M059J (cell line): ENCODE measurements at regions not wholly inside any gene's neighbourhood (a gene's known extent, or its start where the extent isn't known, plus 50 kb on each side); places are given as distances from the start of the nearest gene placed in this dataset.

ENCODE experiments used
- DNase-seq: peaks from one replicate; pipeline ENCODE4 v3.0.0-alpha.2; 2012; ENCODE audit warnings: low read depth

- DNase-seq: no peak
Observed at GRCh38 chr22:48605125-48605524, 1222.5 kb downstream of the BRD1 start.

- no peak for DNase-seq
Observed at GRCh38 chr22:48603621-48604320, 1223.9 kb downstream of the BRD1 start.

DNA sequence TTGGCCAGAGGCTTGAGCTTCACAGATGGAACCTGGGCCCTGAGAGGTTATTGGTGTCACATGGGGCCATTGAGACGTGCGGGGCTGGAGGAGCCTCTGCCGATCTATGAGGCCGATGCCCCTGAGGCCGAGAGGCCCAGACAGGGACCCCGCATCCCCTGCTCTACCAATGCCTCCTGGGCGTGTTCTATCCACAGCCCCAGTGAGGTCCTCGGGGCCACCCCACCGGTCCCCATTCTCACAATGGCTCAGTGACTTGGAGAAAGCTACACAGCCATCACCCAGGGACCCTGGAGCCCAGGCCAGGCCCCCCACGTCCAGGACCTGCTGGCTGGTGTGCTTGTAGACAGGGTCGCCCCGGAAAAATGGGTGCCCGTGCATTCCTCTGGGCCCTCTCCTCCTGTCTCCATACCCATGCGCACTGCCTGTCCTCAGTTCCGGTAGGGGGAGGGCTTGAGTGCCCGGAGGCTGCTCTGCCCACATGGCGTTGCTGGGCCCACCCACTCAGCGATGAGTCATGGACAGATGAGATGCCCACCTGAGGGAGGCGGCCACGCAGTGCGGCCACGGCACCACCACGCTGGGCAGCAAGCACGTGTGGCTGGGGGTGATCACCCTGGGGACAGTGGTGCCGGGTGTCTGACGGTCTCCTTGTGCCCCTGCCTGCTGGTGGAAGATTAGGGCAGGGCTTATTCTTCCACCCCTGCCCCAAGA lies 1224.7 kb downstream of the BRD1 start:
- DNase-seq: no peak

- no peak for DNase-seq
Observed at GRCh38 chr22:48600681-48601080, 1227.0 kb downstream of the BRD1 start.

DNA sequence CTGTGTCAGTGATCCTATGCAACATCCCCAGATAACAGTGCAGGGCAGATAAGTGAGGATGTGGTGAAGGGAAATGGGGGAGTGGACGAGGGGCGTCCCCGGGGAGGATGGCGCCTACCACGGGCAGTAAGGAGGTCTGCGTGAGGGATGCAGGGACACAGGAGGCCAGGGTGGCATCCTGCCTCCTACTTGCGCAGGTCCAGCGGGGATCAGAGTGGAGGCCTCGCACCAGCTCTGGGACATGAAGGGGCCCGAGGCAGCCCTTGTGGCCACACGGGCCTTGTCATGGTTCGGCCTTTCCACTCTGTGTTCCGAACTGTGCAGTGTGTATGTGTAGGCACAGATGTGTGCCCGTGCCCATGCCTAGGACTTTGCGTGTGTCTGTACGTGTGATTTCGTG lies 1227.5 kb downstream of the BRD1 start:
- DNase-seq: no peak

- DNase-seq: no peak
Observed at GRCh38 chr22:48599346-48599745, 1228.3 kb downstream of the BRD1 start.

- no peak for DNase-seq
Observed at GRCh38 chr22:48596111-48596850, 1231.4 kb downstream of the BRD1 start.

GRCh38 chr22:48595511-48595905 lies 1232.2 kb downstream of the BRD1 start:
- DNase-seq: no peak

DNA sequence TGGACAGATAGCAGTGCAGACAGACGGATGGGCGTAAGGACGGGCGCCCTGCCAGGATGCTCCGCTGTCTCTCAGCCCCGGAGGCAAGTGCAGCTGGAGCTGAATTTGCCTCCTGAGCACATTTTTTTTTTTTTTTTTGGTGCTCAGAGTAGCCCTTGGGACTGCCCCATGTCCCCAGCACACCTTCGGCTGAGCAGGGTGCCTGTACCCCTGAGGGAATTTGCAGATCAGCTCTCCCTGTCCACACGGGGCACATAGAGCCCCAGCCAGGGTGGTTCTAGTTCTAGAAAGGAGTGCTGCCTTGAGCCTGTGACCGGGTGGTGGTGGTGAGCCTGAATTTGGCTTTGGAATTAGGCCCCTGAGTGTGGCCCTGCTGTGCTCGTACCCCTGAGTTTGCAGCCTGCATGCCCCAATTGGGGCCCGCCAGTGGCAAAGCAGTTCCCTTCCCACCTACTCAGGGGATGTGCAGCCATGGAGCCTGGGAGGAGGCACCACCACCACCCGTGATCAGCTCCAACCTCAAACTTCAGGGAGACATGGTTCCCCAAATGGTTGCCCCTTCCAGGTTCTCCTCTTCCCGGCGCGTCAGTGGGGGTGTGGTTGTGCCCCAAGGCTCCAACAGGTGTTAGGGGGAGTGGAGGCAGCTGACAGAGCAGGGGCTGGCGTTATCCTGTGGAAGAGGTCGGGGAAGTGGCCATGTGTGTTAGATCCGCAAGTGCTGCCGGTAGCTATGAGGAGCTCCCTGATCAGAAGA lies 1232.7 kb downstream of the BRD1 start:
- no peak for DNase-seq

DNA sequence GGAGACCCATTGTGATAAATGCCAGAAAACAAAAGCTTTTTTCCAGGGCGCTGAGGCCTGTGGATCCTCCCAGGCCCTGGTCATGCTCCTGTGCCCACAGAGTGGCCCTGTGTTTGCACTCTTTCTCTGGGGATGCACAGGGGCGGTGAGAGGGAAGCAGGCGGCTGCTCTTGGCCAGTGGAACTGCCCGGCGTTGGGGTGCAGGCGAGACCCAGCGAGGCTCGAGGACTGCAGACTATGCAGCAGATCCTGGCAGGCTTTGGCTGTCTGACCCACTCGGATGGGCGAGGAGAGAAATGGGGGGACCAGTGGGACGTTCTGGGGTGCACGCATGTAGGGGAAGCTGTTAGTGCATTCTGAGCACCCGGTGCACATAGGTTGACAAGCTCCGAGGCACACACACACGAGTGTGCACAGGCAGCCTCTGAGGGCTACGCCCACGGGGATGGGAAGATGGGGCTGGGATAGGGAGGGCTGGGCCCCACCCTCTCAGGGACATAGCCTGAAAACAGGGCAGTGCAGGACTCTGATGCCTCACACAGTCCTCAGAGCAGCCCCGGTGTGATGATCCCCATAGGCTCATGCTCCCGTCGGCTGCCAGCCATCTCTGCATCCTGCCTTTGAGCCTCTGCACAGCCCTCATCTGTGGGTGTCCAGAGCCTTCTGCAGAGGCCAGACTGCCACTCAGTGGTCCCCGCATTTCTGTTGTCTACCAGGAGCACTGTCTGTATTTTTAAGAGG lies 1233.5 kb downstream of the BRD1 start:
- DNase-seq: no peak

GRCh38 chr22:48593551-48593950 lies 1234.1 kb downstream of the BRD1 start:
- DNase-seq: no peak

- no peak for DNase-seq
Observed at GRCh38 chr22:48592931-48593330, 1234.7 kb downstream of the BRD1 start.

GRCh38 chr22:48592488-48592887 lies 1235.2 kb downstream of the BRD1 start:
- peak; percentile 1 for DNase-seq

- no peak for DNase-seq
Observed at GRCh38 chr22:48592066-48592345, 1235.7 kb downstream of the BRD1 start.

DNA sequence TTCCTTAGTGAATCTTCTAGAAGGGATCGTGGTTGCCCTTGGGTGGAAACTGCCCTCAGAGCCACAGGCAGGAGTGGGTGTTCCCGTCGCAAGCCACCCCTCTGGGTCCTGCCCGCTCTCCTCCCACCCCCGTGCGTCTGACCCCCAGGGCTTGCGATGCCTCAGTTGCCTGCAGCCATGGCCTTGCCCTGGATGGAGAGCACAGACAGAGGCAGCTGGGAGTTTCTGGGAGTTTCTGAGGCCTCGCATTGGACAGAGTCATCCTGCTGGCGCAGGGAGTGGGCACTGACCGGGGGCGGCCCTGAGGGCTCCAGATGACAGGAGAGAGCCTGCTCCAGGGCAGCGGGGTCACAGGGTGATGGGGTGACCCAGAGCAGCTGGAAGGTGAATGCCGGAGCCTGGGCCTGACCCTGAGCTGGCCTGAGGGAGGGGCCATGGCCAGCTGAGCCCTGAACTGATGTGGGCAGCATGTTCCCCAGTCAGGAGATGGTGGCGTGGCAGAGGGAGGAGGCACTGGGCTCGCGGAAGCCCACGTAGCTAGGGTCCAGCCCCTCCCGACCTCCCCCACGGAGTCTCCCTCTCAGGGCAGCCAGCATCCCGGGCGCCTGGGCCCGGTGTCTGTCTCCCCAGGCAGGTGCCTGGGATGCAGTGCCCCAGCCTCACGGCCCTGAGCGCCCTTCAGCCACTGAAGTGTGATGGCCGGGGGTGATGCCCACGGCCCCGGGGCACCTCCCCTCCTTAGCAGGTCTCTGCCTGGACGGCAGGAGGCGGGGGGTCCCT lies 1236.2 kb downstream of the BRD1 start:
- DNase-seq: no peak

DNA sequence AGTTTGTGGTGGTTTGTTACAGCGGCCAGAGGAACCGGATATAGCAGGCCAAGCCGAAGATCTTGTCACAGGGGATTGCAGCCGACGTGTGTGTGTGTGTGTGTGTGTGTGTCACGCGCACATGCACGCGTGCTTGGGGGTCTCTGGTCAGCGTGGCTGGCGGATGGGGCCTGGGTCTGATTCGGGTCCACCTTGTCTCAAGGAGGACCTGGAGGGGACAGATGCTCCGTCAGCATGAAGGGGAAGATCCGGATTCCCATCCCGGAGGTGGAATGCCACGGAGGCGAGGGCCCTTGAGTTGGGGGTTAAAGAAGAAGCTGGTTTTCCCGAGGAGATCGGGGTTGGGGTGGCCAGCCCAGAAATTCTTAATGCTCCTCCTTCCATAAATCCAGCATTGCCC lies 1237.8 kb downstream of the BRD1 start:
- DNase-seq: no peak

GRCh38 chr22:48588878-48589450 lies 1238.7 kb downstream of the BRD1 start:
- no peak for DNase-seq

GRCh38 chr22:48588151-48588877 lies 1239.4 kb downstream of the BRD1 start:
- no peak for DNase-seq

DNA sequence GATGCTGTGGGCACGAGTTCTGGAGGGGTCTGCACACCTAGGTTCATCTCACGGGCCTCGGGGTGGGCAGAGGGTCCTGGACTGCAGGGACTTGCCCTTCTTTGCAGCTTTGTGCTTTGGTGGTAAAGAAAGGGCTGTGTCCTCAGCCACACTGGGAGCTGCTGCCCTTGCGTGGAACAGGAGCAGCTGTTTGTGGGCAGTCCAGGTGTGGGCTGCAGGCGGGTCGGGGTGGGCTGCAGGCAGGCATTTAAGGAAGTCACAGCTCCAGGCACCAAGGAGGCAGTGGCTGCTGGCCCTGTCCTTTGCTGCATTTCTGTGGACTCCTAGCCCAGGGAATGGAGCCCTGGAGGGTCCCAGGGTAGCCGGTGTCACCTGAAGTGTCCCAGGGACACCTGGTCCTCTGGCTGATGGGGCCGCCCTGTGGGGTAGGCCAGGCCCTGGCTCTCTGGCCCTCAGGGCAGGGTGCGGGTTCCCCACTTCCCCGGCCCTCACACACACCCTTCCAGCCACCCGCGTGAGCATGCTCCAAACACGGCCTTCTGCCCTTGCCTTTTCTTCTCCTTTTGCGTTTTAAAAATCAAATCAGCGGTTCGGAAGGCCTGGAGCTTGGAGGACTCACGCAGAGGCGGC lies 1240.3 kb downstream of the BRD1 start:
- DNase-seq: no peak
